ENCODE measurements at regions not wholly inside any gene's neighbourhood (a gene's known extent, or its start where the extent isn't known, plus 50 kb on each side); places are given as distances from the start of the nearest gene placed in this dataset.

DNA sequence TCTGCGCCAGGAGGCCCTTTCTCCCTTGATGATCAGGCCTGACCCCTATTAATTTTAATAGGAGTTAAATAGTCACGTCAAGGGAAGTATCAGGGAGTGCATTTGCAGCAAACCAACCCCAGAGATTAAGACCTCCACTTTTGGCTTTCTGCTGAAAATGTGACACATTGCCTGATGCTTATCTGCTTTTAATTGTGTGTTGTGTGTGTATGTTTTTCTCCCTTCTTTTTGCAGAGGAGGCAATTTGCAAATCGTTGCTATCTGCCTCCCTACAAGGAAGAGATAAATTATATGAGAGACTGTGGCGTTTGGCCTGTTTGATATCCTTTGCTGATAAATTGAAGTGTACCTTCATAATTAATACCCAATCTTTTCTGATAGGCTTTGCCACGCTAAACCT, 822.9 kb downstream of the VRK1 start:
- TF ChIP-seq POLR2AphosphoS5 (IDR thresholded peaks at IDR 0.05) = no peak
- TF ChIP-seq, protein P1, sequence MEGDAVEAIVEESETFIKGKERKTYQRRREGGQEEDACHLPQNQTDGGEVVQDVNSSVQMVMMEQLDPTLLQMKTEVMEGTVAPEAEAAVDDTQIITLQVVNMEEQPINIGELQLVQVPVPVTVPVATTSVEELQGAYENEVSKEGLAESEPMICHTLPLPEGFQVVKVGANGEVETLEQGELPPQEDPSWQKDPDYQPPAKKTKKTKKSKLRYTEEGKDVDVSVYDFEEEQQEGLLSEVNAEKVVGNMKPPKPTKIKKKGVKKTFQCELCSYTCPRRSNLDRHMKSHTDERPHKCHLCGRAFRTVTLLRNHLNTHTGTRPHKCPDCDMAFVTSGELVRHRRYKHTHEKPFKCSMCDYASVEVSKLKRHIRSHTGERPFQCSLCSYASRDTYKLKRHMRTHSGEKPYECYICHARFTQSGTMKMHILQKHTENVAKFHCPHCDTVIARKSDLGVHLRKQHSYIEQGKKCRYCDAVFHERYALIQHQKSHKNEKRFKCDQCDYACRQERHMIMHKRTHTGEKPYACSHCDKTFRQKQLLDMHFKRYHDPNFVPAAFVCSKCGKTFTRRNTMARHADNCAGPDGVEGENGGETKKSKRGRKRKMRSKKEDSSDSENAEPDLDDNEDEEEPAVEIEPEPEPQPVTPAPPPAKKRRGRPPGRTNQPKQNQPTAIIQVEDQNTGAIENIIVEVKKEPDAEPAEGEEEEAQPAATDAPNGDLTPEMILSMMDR (IDR thresholded peaks at IDR 0.05) = no peak
- no peak for TF ChIP-seq POLR2A (IDR thresholded peaks at IDR 0.05)
- DNase-seq (ENCODE audit: low spot score in 2 of 2) = no peak

DNA sequence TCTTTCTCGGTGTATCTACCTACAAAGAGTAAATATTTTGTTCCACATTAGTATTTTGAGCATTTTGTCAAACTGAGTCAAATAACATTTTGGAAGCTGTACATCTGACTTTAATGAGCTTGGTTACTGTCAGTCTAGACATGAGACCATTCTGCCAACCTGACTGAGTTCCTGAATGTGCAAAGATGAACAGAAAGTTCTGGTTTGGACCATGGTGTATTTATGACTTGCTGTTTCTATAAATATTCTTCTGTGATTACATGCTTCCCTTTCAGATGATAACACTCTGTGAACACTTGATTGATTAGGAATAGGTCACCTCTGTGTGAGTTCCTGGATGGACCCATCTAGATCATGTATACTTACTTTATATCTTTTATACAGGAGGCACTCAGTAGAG, 827.8 kb downstream of the VRK1 start:
- Histone ChIP-seq H3K4me3 (no peak overlapping the region), H3K36me3 (no peaks in the 10 kb centered on the region), H3K27me3 (no peaks in the 10 kb centered on the region), H3K4me1 (no peaks in the 10 kb centered on the region), H3K9me3 (no peaks in the 10 kb centered on the region), H3K27ac (no peak overlapping the region)
- intact Hi-C loops (cut with DNase I; ENCODE audit: low total_unique reads) = loop anchor here (1.0 kb wide), 1 partner anchor 11 kb away; no protein-coding TSS in a partner anchor
- TF ChIP-seq POLR2A (IDR thresholded peaks at IDR 0.05) (no peak), POLR2AphosphoS5 (IDR thresholded peaks at IDR 0.05) (no peak)
- TF ChIP-seq, protein P1 (IDR thresholded peaks at IDR 0.05) = no peak
- DNase-seq (ENCODE audit: low spot score in 2 of 2) = no peak

More for the DNA sequence above, 822.9 kb downstream of the VRK1 start:
- H3K9me3 ChIP-seq = peaks cover 0 to under 1% of the 10 kb centered on the region in 2 donors
- no peak overlapping the region for H3K27ac ChIP-seq
- H3K4me3 ChIP-seq = no peak overlapping the region
- no peaks in the 10 kb centered on the region for H3K27me3 ChIP-seq
- H3K36me3 ChIP-seq = no peaks in the 10 kb centered on the region
- H3K4me1 ChIP-seq = no peaks in the 10 kb centered on the region
- intact Hi-C loops (cut with DNase I; ENCODE audit: low total_unique reads) = no loop called here

DNA sequence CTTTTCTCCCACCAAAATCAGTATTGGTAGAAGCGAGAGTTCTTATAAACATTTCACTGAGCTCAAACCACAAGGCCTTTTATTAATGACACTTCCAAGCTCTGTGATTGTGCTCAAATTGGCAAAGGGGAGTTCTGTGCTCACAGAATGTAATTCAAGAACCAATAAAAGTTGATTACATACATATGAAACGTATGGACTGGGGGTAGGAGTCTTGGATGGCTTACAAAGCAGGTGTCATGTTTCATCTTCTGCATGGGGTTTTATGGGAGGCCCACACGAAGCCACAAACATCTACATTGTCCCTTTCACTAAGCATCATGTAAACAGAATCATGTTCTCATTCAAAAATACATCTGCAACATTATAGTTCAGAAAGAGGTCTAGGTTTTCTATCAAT, 828.3 kb downstream of the VRK1 start:
- Histone ChIP-seq H3K4me3 (no peak overlapping the region), H3K36me3 (no peaks in the 10 kb centered on the region), H3K27me3 (peaks cover 0 to 3% of the 10 kb centered on the region in 2 donors), H3K27ac (no peak overlapping the region), H3K9me3 (no peaks in the 10 kb centered on the region), H3K4me1 (no peaks in the 10 kb centered on the region)
- intact Hi-C loops (cut with DNase I; ENCODE audit: low total_unique reads) = loop anchor here (1.0 kb wide), 1 partner anchor 11 kb away; no protein-coding TSS in a partner anchor
- no peak for DNase-seq (ENCODE audit: low spot score in 2 of 2)
- TF ChIP-seq POLR2AphosphoS5 (IDR thresholded peaks at IDR 0.05) (no peak), POLR2A (IDR thresholded peaks at IDR 0.05) (no peak)
- TF ChIP-seq, protein P1 (IDR thresholded peaks at IDR 0.05) = no peak

DNA sequence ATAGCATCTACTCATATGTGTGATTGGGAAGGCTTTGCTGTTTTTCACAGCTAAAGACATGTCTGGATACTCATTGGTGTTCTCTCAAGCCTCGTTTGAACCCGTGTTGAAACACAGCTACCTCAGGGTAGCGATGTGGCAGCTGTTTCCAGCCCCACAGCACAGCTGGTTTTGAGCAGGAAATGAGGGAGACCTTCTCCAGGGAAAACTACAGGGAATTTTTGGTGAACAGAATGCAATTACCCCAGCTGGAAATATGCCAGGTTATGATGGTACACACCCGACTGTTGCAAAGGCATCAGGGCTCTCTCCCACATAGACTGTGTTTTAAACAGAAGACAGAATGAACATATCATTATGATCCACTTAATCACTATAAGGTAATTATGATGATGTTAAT, 828.9 kb downstream of the VRK1 start:
- Histone ChIP-seq H3K36me3 (no peaks in the 10 kb centered on the region), H3K4me1 (no peaks in the 10 kb centered on the region), H3K27me3 (peaks cover 0 to 5% of the 10 kb centered on the region in 2 donors), H3K4me3 (no peak overlapping the region), H3K27ac (no peak overlapping the region), H3K9me3 (no peaks in the 10 kb centered on the region)
- DNase-seq (ENCODE audit: low spot score in 2 of 2) = no peak
- TF ChIP-seq POLR2A (IDR thresholded peaks at IDR 0.05) (no peak), POLR2AphosphoS5 (IDR thresholded peaks at IDR 0.05) (no peak)
- TF ChIP-seq, protein P1 (IDR thresholded peaks at IDR 0.05) = no peak
- intact Hi-C loops (cut with DNase I; ENCODE audit: low total_unique reads) = no loop called here

DNA sequence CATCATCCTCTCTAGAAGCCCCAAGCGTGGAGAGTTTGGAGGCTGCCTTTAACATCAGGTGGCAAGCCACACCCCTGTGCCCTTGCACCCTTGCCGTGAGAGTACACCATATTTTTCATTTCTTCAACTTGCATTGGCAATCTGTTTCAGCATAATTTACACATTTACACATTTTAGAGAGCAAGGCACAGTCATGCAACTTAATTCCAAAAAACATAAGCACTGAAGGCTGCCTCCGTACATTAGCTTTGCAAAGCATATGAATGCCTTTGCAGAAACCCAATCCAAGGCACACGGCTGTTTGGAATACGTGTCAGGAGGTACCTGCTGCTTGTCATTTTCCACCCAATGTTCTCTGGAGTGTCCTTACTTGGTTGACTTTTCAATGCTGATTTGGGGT, 833.1 kb downstream of the VRK1 start:
- no peak for DNase-seq (ENCODE audit: low spot score in 2 of 2)
- Histone ChIP-seq H3K27ac (no peak overlapping the region), H3K27me3 (peaks cover 0 to 5% of the 10 kb centered on the region in 2 donors), H3K4me1 (no peaks in the 10 kb centered on the region), H3K36me3 (no peaks in the 10 kb centered on the region), H3K9me3 (no peaks in the 10 kb centered on the region), H3K4me3 (no peak overlapping the region)
- TF ChIP-seq POLR2AphosphoS5 (IDR thresholded peaks at IDR 0.05) (no peak), POLR2A (IDR thresholded peaks at IDR 0.05) (no peak)
- TF ChIP-seq, protein P1 (IDR thresholded peaks at IDR 0.05) = no peak
- intact Hi-C loops (cut with DNase I; ENCODE audit: low total_unique reads) = no loop called here

Data from breast epithelium (tissue), 4 donors.